HepG2 (cell line): ENCODE measurements at regions not wholly inside any gene's neighbourhood (a gene's known extent, or its start where the extent isn't known, plus 50 kb on each side); places are given as distances from the start of the nearest gene placed in this dataset.

Experiments
- MIER3 ChIP-seq: IDR thresholded peaks from 2 replicates; pipeline ENCODE4 v1.6.1; 2016; ENCODE audit warnings: missing compliant biosample characterization, borderline replicate concordance
- ZNF670 ChIP-seq: sonication (generic); formaldehyde crosslinking; IDR thresholded peaks from 2 replicates; pipeline ENCODE4 v1.8.0; 2022; ENCODE audit warnings: mild to moderate bottlenecking, missing genetic modification reagents, borderline replicate concordance

DNA sequence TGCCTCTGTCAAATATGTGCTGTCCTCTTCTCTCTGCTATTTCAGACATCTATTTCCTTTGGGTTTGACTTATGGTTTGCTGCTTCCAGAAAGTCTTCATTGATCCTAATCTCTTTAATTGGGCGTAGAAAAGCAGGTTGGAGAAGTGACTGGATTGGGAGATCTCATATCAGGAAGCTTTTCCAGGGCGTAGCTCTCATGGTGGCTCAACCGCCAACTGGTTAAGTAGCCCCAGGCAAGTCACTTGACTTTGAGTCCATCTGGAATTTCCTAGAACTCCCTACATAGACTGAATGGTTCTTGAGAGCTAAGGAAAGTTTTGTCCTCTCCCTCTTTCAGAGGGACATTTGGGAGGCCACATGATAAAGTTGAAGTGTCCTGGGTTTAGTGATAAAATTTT lies 192.3 kb upstream of the GLRA1 start:
- TF ChIP-seq MIER3 (CRISPR knock-in tag) (no peak), ZNF670 (no peak)
